GM12872 (cell line): ENCODE measurements at regions not wholly inside any gene's neighbourhood (a gene's known extent, or its start where the extent isn't known, plus 50 kb on each side); places are given as distances from the start of the nearest gene placed in this dataset.

Experiments used
- CTCF ChIP-seq: IDR thresholded peaks from 3 replicates; pipeline ENCODE4 v1.5.1; 2011; ENCODE audit warnings: low read depth, mild to moderate bottlenecking, low read length, moderate library complexity; ENCODE audit not compliant: insufficient read depth

DNA sequence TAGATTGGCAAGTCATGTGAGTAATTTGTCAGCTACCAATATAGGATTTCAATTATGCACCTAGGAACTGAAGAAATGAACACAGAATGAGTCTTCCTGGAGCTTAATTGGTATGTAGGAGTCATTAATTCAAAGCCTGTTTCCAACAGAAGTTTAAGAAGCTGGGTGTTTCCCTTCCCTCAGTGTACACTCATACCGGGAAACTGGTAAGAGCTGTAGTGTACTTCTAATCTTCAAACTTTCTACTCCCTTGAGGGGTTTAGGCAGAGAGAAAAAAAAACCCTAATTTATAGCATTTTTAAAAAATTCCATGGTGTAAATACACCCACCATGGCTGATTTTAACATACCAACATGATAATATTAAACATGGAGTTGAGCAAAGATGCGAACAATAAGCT lies 665.7 kb upstream of the SLITRK5 start:
- TF ChIP-seq CTCF, result no peak

- no peak for TF ChIP-seq CTCF
Measured at GRCh38 chr13:87035526-87035925, 635.6 kb upstream of the SLITRK5 start.

GRCh38 chr13:87042946-87043345 lies 628.2 kb upstream of the SLITRK5 start:
- TF ChIP-seq CTCF, result no peak

DNA sequence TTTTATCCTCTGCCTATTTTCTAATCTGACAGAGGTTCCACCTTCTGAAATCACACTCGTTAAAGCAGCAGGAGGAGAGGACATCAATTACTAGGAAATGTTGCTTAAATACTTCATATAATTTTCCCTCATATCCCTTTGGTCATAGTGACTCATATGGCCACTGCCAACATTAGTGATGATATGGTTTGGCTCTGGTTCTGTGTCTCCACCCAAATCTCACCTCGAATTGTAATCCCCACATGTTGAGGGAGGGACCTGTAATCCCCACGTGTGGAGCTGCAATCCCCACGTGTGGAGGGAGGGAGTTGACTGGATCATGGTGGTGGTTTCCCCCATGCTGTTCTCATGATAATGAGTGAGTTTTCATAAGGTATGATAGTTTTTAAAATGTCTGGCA lies 618.4 kb upstream of the SLITRK5 start:
- TF ChIP-seq CTCF, result no peak

DNA sequence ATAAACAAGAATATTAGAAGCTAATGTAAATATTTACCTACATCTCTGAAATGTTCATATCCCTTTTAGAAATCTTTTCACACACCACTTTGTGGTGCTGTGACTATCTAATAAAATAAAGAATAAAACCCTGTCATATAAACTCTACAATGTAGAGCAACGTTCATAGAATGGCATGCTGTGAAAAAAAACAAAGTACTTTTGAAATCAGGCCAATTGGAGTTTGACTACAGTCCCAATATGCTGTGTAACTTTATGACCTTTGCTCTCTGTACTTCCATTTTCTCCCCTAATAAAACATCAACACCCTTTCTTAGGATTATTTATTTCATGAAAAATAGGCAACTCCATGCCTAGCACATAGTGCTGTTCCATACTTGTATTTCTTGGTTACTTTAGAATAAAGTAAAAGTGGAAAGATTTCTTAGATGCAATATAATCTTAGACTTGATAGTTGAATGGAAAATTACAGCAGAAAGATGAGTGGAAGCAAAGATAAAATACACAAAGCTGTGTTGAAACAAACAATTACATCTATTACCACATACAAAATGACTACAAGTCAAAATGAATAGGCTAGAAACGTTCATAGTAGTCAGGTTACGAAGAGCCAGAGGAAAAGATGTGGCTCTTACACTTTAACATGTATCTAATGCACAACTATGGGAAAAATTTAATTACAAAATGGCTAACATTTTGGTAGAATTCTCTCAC lies 613.2 kb upstream of the SLITRK5 start:
- TF ChIP-seq CTCF, result no peak

DNA sequence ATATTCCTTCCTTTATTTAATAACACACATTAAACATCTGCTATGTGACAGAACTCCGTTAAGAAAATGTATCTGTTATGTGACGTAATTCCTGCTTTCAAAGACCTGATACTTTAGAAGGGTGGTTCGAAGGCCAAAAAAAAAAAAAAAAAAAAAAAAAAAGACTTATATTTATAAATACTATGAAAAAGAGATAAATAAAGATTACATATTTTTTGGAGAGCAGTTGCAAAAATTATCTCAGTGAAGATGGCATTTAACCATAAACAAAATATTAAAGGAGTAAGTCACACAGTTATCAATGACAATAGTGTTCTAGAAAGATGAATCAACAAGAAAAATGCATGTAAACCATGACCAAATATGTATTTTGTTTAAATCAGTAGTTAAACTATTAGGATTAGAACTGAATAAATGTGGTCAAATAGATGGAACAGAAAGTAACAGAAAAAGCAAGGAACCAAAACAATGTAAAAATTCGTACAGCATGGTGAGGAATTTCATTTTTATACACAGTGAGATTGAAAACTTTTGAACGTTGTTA lies 612.3 kb upstream of the SLITRK5 start:
- TF ChIP-seq CTCF, result no peak

- TF ChIP-seq CTCF, result no peak
Measured at GRCh38 chr13:87078947-87079795, 592.0 kb upstream of the SLITRK5 start.
